HG03432 (cell line): ENCODE measurements at regions not wholly inside any gene's neighbourhood (a gene's known extent, or its start where the extent isn't known, plus 50 kb on each side); places are given as distances from the start of the nearest gene placed in this dataset.
"Not testable (repeated sequence)": the region's sequence is repeated elsewhere in the genome, so short reads cannot be mapped to it uniquely, and the experiment has no call there.

Experiments
- ATAC-seq: cut with Tn5 transposase; IDR thresholded peaks from one replicate; pipeline ENCODE4 v1.9.1; 2021; ENCODE audit warnings: mild to moderate bottlenecking, moderate library complexity; ENCODE audit not compliant: unreplicated experiment

GRCh38 chr18:5830902-5831301, 64.4 kb downstream of the TMEM200C start:
- ATAC-seq = not testable (repeated sequence)

GRCh38 chr18:5828913-5829312, 66.4 kb downstream of the TMEM200C start:
- ATAC-seq = no peak

DNA sequence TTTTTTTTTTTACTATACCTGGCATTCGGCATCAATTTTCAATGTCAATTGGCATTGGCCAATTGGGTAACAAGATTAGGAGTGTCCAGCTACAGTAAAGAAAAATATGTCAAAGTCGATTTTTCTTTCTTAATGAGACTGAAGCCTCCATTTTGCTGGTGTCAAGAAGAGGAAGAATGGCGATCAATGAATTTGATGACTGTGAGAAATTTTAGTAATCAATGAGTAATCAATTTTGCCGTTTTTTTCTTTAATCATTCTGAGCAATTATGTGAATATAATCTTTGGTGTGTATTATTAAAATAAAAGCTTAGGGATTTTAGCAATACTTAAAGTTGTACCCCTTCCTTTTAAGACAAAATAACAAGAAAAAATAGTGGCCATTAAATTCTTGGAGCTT, 69.7 kb downstream of the TMEM200C start:
- ATAC-seq = no peak

DNA sequence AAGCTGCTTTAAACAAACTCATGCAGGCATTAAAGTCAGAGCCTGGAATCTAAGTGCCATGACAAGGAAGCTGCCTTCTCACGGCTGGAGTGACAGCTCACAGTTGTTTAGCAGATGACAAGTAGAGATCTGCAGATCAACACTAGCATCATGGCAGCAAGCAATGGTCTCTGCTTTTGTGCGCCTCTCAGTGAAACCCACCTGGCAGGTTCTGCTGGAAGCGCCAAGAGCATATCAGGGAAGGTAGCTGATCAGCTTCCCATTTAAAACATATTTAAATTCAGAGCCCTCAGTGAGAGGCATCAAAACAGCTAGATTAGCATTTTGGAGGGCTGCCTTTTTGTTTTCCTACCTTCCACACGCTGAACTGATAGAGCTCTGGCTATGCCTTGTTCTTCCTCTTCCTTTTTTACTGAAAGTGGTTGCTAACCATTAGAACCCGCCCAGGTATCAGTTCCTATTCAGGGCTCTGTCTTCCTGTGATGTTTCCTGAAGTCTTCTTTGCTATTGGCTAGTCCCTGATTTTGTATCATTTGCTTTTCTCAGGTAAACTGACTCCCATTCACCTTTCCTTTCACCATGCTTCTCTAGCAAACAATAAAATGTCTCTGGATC, 70.8 kb downstream of the TMEM200C start:
- no peak for ATAC-seq

DNA sequence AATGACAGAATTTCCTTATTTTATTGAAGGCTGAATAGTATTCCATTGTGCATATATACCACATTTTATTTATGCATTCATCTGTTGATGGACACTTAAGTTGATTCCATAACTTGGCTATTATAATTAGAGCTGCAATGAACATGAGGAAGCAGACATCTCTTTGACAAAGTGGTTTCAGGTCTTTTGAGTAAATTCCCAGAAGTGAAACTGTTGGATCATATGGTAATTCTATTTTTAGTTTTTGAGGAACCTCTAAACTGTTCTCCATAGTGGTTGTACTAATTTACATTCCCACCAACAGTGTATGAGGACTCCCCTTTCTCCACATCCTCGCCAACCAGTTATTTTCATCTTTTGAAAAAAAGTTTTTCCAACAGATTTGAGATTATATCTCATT, 77.5 kb downstream of the TMEM200C start:
- no peak for ATAC-seq

- no peak for ATAC-seq
Observed at GRCh38 chr18:5806860-5807259, 88.5 kb downstream of the TMEM200C start.

DNA sequence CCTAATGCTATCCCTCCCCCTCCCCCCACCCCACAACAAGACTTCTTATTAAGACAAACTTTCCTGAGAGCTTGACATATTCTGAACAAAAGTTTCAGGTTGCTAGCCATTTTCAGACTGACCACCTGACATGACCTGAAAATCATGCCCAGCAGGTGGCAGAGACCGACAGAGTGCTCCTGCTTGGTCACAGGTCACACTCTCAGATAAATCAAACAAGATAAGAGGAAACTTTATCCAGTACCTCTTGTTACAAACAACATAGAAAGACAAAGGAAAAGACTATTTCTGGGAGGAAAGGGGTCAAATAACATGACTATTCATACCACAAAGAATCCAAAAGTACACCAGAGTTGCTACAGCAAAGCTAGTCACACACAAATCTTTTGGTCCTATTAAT, 107.4 kb downstream of the TMEM200C start:
- ATAC-seq = no peak

DNA sequence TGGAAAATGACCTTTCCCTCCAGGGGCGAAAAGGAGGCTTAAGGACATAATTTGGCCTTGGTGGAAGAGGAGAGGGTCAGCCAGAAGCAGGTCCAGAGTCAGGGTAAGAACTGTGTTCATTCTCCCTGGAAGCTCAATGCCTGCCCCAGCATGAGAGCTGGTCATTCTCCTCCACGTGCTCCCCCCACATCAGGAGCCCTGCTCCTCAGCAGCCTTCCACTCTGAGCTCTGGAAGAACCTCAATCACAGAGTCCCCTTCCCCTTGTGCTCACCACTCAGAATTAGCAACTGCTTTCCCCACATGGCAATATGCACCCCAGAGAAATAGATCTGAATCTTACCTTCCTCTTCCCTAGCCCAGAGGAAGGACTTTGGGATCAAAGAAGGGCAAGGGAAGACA, 115.4 kb downstream of the TMEM200C start:
- ATAC-seq = no peak

GRCh38 chr18:5772306-5773105, 122.8 kb downstream of the TMEM200C start:
- ATAC-seq = no peak

DNA sequence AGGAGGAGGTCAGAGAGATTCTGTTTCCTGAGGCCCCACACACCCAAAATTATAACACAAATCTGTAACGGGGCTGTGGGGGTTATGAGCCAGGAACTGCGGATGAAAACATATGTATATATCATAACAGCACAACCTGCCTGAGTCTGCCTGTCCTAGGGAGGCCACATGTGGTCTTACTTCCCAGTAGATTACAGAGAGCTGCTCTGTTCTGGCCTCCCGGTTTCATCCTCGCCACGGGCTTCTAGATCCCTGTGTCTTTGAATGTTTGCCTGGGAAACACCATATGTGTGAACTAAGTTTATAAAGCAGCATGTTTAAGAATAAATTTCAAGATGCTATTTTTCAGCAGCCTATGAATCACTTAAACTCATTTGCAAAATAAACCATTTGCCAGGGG, 124.0 kb downstream of the TMEM200C start:
- ATAC-seq = no peak

DNA sequence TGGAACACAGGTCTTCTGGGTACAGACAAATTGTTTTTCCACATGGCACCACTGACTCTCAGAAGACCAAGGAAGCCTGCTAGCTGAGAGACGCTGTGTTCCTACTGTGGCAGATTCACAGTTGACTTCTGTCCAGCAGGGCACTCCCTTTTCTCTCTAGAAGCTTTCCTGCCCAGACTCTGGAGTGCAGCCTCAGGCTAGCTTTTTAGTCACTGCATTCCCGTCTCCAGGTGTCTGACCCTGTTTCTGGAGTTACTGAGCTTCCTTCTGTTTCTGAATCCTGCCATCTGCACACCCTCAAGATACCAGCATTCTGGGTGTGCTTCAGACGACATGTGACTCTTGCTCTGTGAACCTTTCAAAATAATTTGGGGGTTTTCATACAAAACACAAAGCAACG, 125.1 kb downstream of the TMEM200C start:
- ATAC-seq = no peak

- no peak for ATAC-seq
Observed at GRCh38 chr18:5768454-5768853, 126.9 kb downstream of the TMEM200C start.

GRCh38 chr18:5759194-5759593, 136.1 kb downstream of the TMEM200C start:
- no peak for ATAC-seq

GRCh38 chr18:5756823-5757222, 138.5 kb downstream of the TMEM200C start:
- ATAC-seq = no peak

- no peak for ATAC-seq
Observed at GRCh38 chr18:5747678-5748077, 147.6 kb downstream of the TMEM200C start.

DNA sequence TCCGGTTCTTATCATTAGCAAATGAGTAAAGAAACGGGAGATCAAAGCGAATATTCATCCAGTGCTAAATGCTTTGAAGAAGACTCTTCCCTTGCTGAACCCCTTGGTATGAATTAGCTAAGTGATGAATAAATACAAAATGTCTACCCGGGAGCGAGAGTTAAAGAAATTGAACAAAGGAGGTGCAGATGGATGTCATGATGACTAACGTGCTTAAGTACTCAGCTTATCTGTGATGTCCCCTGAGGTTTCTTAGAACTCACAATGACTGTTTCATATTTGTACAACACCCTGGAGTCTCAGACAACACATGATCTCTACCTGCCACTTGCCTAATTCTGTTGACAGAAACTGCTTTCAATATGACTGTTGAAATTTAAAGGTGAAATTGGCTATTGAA, 148.5 kb downstream of the TMEM200C start:
- no peak for ATAC-seq

DNA sequence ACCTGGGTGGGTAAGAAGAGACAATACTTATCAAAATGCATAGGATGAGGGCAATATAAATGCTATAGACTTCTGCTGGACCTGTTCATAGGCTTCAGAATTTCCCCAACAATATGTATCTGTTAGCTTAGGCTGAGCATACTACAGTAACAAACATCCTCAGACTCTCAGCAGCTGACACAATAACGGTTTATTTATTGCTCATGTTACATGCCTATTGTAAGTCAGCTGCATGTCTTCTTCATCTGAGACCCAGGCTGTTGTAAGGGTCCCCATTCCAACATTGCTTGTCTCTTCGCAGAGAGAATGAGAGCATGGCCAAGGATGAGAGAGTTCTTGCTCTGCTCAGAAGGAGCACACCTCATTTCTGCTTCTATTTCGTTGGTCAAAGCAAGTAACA, 150.7 kb downstream of the TMEM200C start:
- no peak for ATAC-seq

- ATAC-seq = no peak
Observed at GRCh38 chr18:5738526-5738925, 156.8 kb downstream of the TMEM200C start.

GRCh38 chr18:5732318-5732717, 163.0 kb downstream of the TMEM200C start:
- ATAC-seq = no peak

DNA sequence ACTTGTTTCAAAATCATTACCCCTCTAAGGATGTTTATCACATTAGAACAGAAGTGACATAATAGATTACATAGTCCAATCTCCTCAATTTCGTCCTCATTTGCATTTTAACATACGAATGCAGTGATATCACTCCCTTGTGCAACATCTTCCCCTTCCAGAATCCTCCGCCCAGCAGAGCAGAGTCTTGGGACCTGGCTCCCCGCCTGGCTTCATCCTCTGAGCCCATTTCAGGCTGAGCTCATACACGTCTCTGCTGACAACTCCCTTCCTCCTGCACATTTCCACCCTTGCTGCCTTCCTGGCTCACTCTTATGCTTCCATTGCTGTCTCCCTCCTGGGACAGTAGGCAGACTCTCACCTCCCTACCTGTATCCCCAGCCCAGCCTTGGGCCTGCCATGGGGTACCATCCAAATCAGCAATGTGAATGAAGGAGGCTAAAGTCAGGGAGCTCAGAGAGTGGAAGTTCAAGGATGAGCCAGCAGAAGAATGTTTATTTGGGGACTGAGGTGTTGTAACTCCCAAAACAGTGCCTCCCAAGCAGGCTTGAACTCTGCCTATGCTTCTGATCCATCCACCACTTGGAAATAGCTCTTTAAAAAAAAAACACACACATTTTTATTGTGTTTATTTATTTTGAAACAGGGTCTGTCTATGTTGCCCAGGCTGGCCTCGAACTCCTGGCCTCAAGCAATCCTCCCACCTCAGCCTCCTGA, 165.2 kb downstream of the TMEM200C start:
- ATAC-seq = no peak

DNA sequence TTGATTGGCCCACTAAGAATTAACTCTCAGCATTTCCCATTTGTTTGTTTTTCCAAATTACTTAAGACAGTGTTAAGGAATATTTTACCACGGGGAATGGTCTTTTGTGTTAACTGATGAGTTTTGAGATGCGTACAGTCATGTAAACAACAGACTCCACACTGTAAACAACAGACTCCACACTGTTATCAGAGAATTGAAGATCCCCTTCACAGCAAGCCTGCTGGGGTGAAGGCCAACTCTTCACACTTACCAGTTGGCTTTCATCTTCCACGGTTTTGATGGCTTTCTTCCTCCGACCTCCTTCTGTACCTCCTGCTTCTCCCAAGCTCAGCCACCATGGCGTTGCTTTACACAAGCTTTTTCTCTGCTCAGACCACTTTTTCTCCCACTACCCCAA, 166.8 kb downstream of the TMEM200C start:
- no peak for ATAC-seq

- ATAC-seq = no peak
Observed at GRCh38 chr18:5726011-5726410, 169.3 kb downstream of the TMEM200C start.
